HEK293T (cell line): ENCODE measurements at regions not wholly inside any gene's neighbourhood (a gene's known extent, or its start where the extent isn't known, plus 50 kb on each side); places are given as distances from the start of the nearest gene placed in this dataset.

Experiments
- CTCF ChIA-PET: fragments of 350-600 bp; formaldehyde crosslinking; extraction: SDS; loops from one replicate; lab custom pipeline; 2021; ENCODE audit warnings: antibody characterized with exemption, inconsistent platforms; lab: Yijun Ruan, JAX
- POLR2A ChIA-PET: fragments of 350-600 bp; formaldehyde crosslinking; extraction: SDS; loops from one replicate; lab custom pipeline; 2020; ENCODE audit warnings: antibody characterized with exemption, inconsistent platforms; lab: Yijun Ruan, JAX
- DNase-seq: peaks from one replicate; pipeline ENCODE4 v3.0.0; 2012; ENCODE audit warnings: mixed read lengths; ENCODE audit errors: extremely low spot score
- ARNT ChIP-seq: fragments of 450-650 bp; IDR thresholded peaks from 2 replicates; pipeline ENCODE4 v1.6.1; 2017; ENCODE audit warnings: mild to moderate bottlenecking
- BHLHE40 ChIP-seq: fragments of 450-650 bp; IDR thresholded peaks from 2 replicates; pipeline ENCODE4 v1.6.1; 2016; ENCODE audit warnings: mild to moderate bottlenecking, moderate library complexity, borderline replicate concordance
- CTBP1 ChIP-seq: fragments of 450-650 bp; IDR thresholded peaks from 2 replicates; pipeline ENCODE4 v1.6.1; 2016; ENCODE audit warnings: borderline replicate concordance
- ELF4 ChIP-seq: fragments of 450-650 bp; IDR thresholded peaks from 2 replicates; pipeline ENCODE4 v1.6.1; 2017; ENCODE audit warnings: antibody characterized with exemption
- FOXA1 ChIP-seq: fragments of 450-650 bp; IDR thresholded peaks from 2 replicates; pipeline ENCODE4 v1.6.1; 2016; ENCODE audit warnings: mild to moderate bottlenecking
- FOXK2 ChIP-seq: fragments of 450-650 bp; IDR thresholded peaks from 2 replicates; pipeline ENCODE4 v1.6.1; 2016; ENCODE audit warnings: mild to moderate bottlenecking
- FOXM1 ChIP-seq: fragments of 450-650 bp; IDR thresholded peaks from 2 replicates; pipeline ENCODE4 v1.6.1; 2017; ENCODE audit warnings: mild to moderate bottlenecking, borderline replicate concordance
- HDGF ChIP-seq: fragments of 450-650 bp; IDR thresholded peaks from 2 replicates; pipeline ENCODE4 v1.6.1; 2017; ENCODE audit warnings: antibody characterized with exemption, borderline replicate concordance
- L3MBTL2 ChIP-seq: fragments of 450-650 bp; conservative IDR thresholded peaks from 2 replicates; pipeline ENCODE4 v1.6.1; 2016; ENCODE audit warnings: mild to moderate bottlenecking
- LEF1 ChIP-seq: fragments of 450-650 bp; IDR thresholded peaks from 2 replicates; pipeline ENCODE4 v1.6.1; 2017; ENCODE audit warnings: mild to moderate bottlenecking, borderline replicate concordance
- NFRKB ChIP-seq: fragments of 450-650 bp; IDR thresholded peaks from 2 replicates; pipeline ENCODE4 v1.6.1; 2016; ENCODE audit warnings: mild to moderate bottlenecking, moderate library complexity
- PKNOX1 ChIP-seq: fragments of 450-650 bp; IDR thresholded peaks from 2 replicates; pipeline ENCODE4 v1.6.1; 2016
- SP1 ChIP-seq: fragments of 450-650 bp; IDR thresholded peaks from 2 replicates; pipeline ENCODE4 v1.6.1; 2017
- SUZ12 ChIP-seq: fragments of 450-650 bp; IDR thresholded peaks from 2 replicates; pipeline ENCODE4 v1.6.1; 2016; ENCODE audit warnings: mild to moderate bottlenecking
- TARDBP ChIP-seq: fragments of 450-650 bp; IDR thresholded peaks from 2 replicates; pipeline ENCODE4 v1.6.1; 2016
- ZNF384 ChIP-seq: fragments of 450-650 bp; IDR thresholded peaks from 2 replicates; pipeline ENCODE4 v1.6.1; 2016

- CTCF ChIA-PET = no interaction called here
- no peak for TF ChIP-seq PKNOX1
- no peak for TF ChIP-seq L3MBTL2
- no peak for TF ChIP-seq FOXM1
- TF ChIP-seq ELF4 = no peak
- TF ChIP-seq ZNF384 = no peak
- TF ChIP-seq FOXK2 = no peak
- TF ChIP-seq NFRKB = no peak
- TF ChIP-seq SUZ12 = no peak
- TF ChIP-seq BHLHE40 = no peak
- no peak for TF ChIP-seq LEF1
- TF ChIP-seq TARDBP = no peak
- no peak for TF ChIP-seq SP1
- DNase-seq = no peak
- POLR2A ChIA-PET = no interaction called here
These were observed 210.4 kb upstream of the PRICKLE1 start for GRCh38 chr12:42799966-42800365.

GRCh38 chr12:42798811-42799438 lies 209.4 kb upstream of the PRICKLE1 start:
- TF ChIP-seq SP1 (no peak), CTBP1 (no peak), ZNF384 (no peak), L3MBTL2 (no peak), BHLHE40 (no peak), HDGF (no peak), ELF4 (no peak), PKNOX1 (no peak), FOXM1 (no peak), NFRKB (no peak), FOXK2 (no peak), FOXA1 (no peak), TARDBP (no peak)
- DNase-seq = no peak
- CTCF ChIA-PET = no interaction called here

GRCh38 chr12:42794806-42795205 lies 205.3 kb upstream of the PRICKLE1 start:
- TF ChIP-seq PKNOX1 (no peak), SP1 (no peak), BHLHE40 (no peak), L3MBTL2 (no peak), NFRKB (no peak), ELF4 (no peak), SUZ12 (no peak), ZNF384 (no peak), HDGF (no peak), ARNT (no peak), LEF1 (no peak), CTBP1 (no peak), FOXM1 (no peak), TARDBP (no peak), FOXA1 (no peak), FOXK2 (no peak)
- POLR2A ChIA-PET = no interaction called here
- DNase-seq = no peak
- CTCF ChIA-PET = no interaction called here

More at GRCh38 chr12:42798811-42799438, 209.4 kb upstream of the PRICKLE1 start:
- POLR2A ChIA-PET = no interaction called here

GRCh38 chr12:42793166-42793565 lies 203.6 kb upstream of the PRICKLE1 start:
- DNase-seq = no peak
- TF ChIP-seq HDGF (no peak), L3MBTL2 (no peak), FOXM1 (no peak), LEF1 (no peak), ARNT (no peak), PKNOX1 (no peak), TARDBP (no peak), BHLHE40 (no peak), SUZ12 (no peak), FOXK2 (no peak)
- ChIA-PET CTCF (no interaction called here), POLR2A (no interaction called here)

GRCh38 chr12:42792265-42792664 lies 202.7 kb upstream of the PRICKLE1 start:
- CTCF ChIA-PET = no interaction called here
- TF ChIP-seq ELF4 = no peak
- TF ChIP-seq PKNOX1 = no peak
- no peak for TF ChIP-seq TARDBP
- no peak for TF ChIP-seq HDGF
- no peak for TF ChIP-seq FOXA1
- TF ChIP-seq SUZ12 = no peak
- TF ChIP-seq FOXK2 = no peak
- TF ChIP-seq NFRKB = no peak
- no peak for TF ChIP-seq SP1
- no peak for TF ChIP-seq CTBP1
- no peak for TF ChIP-seq BHLHE40
- no peak for TF ChIP-seq ZNF384
- no peak for TF ChIP-seq L3MBTL2
- no peak for TF ChIP-seq LEF1
- no peak for TF ChIP-seq ARNT
- no peak for TF ChIP-seq FOXM1
- POLR2A ChIA-PET = no interaction called here
- DNase-seq = no peak
